SW480 (cell line): ENCODE measurements at regions not wholly inside any gene's neighbourhood (a gene's known extent, or its start where the extent isn't known, plus 50 kb on each side); places are given as distances from the start of the nearest gene placed in this dataset.
"Not testable (repeated sequence)": the region's sequence is repeated elsewhere in the genome, so short reads cannot be mapped to it uniquely, and the experiment has no call there.

Experiments
- DNase-seq: peaks from one replicate; pipeline ENCODE4 v3.0.0-alpha.2; 2016; ENCODE audit warnings: low spot score

DNA sequence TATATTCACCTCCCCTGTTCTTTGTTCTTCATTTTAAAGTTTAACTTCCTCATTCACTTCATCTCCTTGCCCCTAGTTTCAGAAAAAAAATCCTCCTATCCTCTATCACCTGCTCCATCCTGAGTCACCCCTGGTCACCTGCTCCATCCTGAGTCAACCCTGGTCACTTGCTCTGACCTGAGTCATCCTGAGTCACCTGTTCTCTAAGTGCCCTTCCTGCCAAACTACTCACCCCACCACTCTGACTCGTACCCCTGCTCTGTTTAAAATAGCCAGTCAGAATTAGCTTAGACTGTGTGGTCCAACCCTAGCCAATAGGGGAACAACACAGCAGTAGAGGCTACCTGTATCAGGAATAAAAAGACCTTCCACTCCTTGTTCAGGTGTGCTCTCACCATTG is 716.9 kb downstream of the ZBBX start:
- DNase-seq: peak; percentile 1

DNA sequence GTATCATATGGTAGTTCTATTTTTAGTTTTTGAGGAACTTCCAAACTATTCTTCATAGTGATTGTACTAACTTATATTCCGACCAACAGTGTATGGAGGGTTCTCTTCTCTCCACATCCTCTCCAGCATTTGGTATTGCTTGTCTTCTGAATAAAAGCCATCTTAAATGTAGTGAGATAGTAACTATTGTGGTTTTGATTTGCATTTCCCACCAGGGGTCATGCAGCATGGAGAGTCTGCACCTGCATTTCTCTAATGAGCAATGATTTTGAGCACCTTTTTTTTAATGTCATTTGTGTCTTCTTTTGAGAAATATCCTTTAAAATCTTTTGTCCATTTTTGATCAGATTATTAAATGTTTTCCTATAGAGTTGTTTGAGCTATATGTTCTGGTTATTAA is 718.5 kb downstream of the ZBBX start:
- no peak for DNase-seq

DNA sequence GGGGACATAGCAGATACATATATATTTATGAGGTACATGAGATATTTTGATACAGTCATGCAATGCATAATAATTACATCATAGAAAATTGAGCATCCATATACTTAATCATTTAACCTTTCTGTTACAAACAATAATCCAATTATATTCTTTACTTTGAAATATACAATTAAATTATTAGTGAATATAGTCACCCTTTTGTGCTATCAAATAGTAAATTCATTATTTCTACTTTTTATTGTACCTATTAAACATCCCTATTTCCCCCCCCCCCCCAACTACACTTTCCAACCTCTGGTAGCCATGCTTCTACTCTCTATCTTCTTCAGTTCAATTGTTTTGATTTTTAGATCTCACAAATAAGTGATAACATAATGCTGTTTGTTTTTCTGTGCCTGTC is 719.1 kb downstream of the ZBBX start:
- no peak for DNase-seq

DNA sequence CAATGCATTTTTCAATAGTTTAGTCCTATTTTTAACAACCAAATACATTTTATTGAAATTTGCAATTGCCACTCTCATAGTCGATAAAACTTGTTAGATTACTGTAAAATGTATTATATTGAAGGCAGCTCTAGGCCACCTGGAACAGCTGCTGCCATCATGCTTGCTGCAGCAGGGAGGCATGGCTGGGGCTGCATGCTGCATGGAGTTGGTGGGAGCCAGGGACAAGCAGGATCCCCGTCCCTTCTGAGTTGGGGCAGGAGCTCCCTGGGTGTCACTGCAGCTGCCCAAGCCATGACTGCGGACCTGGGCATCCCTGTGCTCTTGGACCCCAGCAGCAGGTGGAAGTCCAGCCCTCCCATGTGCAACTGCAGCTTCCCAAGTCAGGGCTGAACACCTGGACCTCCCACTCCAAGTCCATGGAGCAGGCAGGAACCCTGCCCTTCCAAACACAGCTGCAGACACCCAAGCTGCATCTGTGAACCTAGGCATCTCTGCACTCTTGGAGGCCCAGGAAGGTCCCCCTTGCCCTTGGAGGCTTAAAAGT is 742.0 kb downstream of the ZBBX start:
- DNase-seq: no peak

DNA sequence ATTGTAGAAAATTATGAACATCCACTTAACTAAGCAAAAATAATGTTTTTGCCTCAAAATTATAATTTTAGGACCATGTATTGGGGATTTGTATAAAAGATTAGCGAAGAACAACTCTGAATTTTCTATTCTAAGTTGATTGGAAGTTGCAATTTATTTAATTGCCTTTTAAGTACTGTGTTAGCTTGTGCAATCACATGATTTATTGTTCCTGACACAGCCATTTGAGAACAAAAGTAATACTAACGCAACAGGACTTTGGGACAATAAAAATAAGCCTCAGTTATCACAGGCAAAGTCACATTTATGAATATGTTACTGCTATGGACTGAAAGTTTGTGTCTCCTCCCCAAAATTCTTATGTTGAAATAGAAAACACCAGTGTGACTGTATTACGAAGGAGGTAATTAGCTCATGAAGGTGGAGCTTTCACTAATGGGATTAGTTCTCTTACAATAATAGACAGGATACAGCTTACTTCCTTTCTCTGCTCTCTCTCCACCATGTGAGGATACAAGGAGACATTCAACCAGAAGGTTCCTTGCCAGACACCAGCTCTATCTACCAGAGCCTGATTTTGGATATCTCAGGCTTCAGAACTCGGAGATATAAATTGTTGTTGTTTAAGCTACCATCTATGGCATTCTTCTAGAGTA is 745.9 kb downstream of the ZBBX start:
- DNase-seq: no peak

GRCh38 chr3:166630190-166630589 is 749.9 kb downstream of the ZBBX start:
- no peak for DNase-seq

DNA sequence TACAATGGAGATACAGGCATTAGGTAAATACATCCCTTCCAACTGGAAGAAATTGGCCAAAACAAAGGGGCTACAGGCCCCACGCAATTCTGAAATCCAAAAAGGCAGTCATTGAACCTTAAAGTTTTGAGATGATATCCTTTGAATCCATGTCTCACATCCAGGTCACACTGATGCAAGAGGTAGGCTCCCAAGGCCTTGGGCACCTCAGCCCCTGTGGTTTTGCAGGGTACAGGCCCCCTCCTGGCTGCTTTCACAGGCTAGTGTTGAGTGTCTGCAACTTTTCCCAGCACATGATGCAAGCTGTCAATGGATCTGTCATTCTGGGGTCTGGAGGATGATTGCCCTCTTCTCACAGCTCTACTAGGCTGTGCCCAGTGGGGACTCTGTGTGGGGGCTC is 766.7 kb downstream of the ZBBX start:
- DNase-seq: no peak

GRCh38 chr3:166612761-166613160 is 767.3 kb downstream of the ZBBX start:
- not testable (repeated sequence) for DNase-seq

- DNase-seq: no peak
Measured at GRCh38 chr3:166607933-166608521, 770.8 kb upstream of the BCHE start.

- DNase-seq: no peak
Measured at GRCh38 chr3:166606988-166607387, 769.8 kb upstream of the BCHE start.

DNA sequence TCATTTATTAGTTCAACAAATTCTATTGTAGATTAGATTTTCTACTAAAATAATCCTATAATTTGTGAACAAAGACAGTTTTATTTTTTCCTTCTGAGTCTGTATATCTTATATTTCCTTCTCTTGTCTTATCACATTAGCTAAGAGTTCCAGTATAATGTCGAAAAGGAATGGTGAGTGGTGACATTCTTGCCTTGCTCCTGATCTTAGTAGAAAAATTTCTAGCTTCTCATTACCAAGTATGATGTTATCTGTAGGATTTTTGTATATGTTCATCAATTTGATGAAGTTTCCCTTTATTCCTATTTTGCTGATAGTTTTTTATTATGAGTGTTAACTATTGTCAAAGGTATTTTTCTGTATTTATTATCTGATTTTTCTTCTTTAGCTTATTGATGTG is 756.6 kb upstream of the BCHE start:
- DNase-seq: no peak

DNA sequence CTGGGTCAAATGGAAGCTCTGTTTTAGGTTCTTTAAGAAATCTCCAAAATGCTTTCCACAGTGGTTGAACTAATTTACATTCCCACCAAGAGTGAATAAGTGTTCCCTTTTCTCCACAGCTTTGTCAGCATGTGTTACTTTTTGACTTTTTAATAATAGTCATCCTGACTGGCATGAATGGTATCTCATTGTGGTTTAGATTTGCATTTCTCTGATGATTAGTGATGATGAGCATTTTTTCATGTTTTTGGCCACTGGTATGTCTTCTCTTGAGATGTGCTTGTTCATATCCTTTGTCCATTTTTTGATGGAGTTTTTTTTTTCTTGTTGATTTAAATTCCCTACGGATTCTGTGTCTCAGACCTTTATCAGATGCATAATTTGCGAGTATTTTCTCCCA is 745.0 kb upstream of the BCHE start:
- no peak for DNase-seq

GRCh38 chr3:166580561-166580960 is 743.3 kb upstream of the BCHE start:
- DNase-seq: no peak

GRCh38 chr3:166575161-166575560 is 737.9 kb upstream of the BCHE start:
- DNase-seq: no peak

- not testable (repeated sequence) for DNase-seq
Measured at GRCh38 chr3:166571686-166572085, 734.5 kb upstream of the BCHE start.

DNA sequence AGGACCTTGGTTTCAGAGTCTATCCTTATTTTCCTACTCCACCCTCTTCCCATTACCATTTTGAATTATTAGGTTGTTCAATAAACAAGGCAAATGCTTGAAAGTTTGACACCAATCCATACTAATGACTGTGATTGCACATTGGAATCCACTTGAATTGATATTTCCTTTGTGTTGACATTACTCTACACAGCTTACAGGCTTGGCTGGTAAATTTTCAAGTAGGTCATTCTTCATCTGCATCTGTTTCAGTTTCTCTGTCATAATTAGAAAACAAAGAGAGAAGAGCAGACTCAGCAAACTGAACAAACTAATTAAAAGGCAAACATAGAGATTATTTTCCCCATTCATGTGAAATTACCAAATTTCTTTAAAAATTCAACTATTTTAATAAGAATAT is 732.9 kb upstream of the BCHE start:
- no peak for DNase-seq

GRCh38 chr3:166569589-166569988 is 732.4 kb upstream of the BCHE start:
- DNase-seq: no peak

DNA sequence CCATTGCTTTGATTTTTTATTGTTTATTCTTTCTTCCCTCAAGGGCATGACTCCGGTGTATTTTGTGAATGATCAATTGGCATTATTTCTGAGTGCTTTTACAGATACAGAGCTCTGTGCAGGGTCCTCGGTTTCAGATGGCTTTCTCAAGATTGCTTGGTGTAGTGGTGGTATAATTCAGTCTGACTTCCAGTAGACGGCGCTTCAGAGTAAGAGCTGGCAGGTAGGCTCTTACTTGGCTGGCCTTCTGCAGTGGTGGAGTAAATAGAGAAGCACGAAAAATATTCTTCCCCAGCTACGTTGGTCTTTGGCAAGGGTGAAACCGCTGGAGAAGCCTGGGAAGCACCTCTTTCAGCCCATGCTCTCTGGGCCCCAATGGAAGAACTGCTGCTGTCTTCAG is 723.0 kb upstream of the BCHE start:
- DNase-seq: no peak

DNA sequence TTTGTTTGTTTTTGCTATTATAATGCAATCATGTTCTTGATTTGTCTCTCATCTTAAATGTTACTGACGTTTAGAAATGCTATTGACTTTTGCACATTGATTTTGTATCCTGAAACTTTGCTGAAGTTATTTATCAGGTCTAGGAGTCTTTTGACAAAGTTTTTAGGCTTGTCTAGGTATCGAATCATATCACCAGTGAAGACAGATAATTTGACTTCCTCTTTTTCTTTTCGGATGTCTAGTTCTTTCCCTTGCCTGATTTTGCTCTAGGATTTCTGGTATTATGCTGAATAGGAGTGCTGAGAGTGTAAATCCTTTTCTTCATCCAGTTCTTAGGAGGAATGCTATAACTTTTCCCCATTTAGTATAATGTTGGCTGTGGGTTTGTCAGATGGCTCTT is 719.7 kb upstream of the BCHE start:
- no peak for DNase-seq

DNA sequence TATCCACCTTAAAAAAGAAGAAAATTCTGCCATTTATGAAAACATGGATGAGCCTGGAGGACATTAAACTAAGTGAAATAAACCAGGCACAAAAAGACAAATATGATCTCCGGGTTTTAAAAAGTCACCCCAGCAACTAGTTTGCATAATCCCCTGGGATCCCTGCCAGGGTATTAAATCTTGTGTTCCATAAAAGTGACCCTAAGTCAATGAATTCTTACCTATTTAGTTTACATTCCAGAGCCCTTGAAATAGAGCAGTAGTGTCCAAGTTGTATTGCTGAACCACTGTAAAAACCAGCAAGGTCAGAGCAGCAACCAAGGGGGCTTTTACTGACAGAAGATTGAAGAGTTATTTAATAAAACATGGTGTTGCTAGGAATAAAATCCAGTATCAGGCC is 716.8 kb upstream of the BCHE start:
- DNase-seq: no peak

GRCh38 chr3:166533740-166534139 is 696.5 kb upstream of the BCHE start:
- DNase-seq: no peak

DNA sequence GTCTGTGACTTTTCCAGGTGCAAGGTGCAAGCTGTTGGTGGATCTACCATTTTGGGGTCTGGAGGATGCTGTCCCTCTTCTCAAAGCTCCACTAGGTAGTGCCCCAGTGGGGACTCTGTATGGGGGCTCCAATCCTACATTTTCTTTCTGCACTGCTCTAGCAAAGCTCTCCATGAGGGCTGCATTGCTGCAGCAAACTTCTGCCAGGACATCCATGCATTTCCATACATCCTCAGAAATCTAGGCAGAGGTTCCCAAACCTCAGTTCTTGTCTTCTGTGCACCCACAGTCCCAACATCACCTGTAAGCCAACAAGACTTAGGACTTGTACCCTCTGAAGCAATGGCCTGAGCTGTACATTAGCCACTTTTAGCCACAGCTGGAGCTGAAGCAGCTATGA is 694.5 kb upstream of the BCHE start:
- no peak for DNase-seq

GRCh38 chr3:166527325-166527724 is 690.1 kb upstream of the BCHE start:
- no peak for DNase-seq

- no peak for DNase-seq
Measured at GRCh38 chr3:166526881-166527280, 689.7 kb upstream of the BCHE start.
